CD4-positive, alpha-beta T cell treated with Interleukin-1 beta for 1 hour (primary cell): ENCODE measurements at regions not wholly inside any gene's neighbourhood (a gene's known extent, or its start where the extent isn't known, plus 50 kb on each side); places are given as distances from the start of the nearest gene placed in this dataset.

ENCODE experiments used
- DNase-seq, 2 donors: peaks; one replicate each; pipeline ENCODE4 v3.0.0-alpha.2; 2020 to 2022

- no peak for DNase-seq
Observed at GRCh38 chr6:79864421-79864820, 82.9 kb downstream of the ELOVL4 start.

- DNase-seq: no peak
Observed at GRCh38 chr6:79864001-79864400, 83.4 kb downstream of the ELOVL4 start.

- no peak for DNase-seq
Observed at GRCh38 chr6:79863566-79863965, 83.8 kb downstream of the ELOVL4 start.

- DNase-seq: no peak
Observed at GRCh38 chr6:79862711-79863110, 84.6 kb downstream of the ELOVL4 start.

- no peak for DNase-seq
Observed at GRCh38 chr6:79862126-79862525, 85.2 kb downstream of the ELOVL4 start.

GRCh38 chr6:79861023-79861422 lies 86.3 kb downstream of the ELOVL4 start:
- DNase-seq: no peak

GRCh38 chr6:79847426-79847825 lies 99.9 kb downstream of the ELOVL4 start:
- no peak for DNase-seq

GRCh38 chr6:79842376-79843040 lies 104.8 kb downstream of the ELOVL4 start:
- no peak for DNase-seq

GRCh38 chr6:79841577-79842375 lies 105.6 kb downstream of the ELOVL4 start:
- DNase-seq: no peak

GRCh38 chr6:79838851-79839250 lies 108.5 kb downstream of the ELOVL4 start:
- no peak for DNase-seq

- no peak for DNase-seq
Observed at GRCh38 chr6:79833964-79834284, 113.4 kb downstream of the ELOVL4 start.

GRCh38 chr6:79833264-79833963 lies 113.9 kb downstream of the ELOVL4 start:
- DNase-seq: no peak

- DNase-seq: no peak
Observed at GRCh38 chr6:79832723-79833122, 114.6 kb downstream of the ELOVL4 start.

GRCh38 chr6:79824202-79824601 lies 123.2 kb downstream of the ELOVL4 start:
- no peak for DNase-seq

GRCh38 chr6:79821859-79822258 lies 125.5 kb downstream of the ELOVL4 start:
- no peak for DNase-seq

- DNase-seq: no peak
Observed at GRCh38 chr6:79818471-79818870, 128.9 kb downstream of the ELOVL4 start.

GRCh38 chr6:79814940-79815339 lies 132.4 kb downstream of the ELOVL4 start:
- no peak for DNase-seq

- DNase-seq: peak; percentile 41 to 52
Observed at GRCh38 chr6:79813854-79814709, 133.3 kb downstream of the ELOVL4 start.

- DNase-seq: no peak
Observed at GRCh38 chr6:79813143-79813850, 134.1 kb downstream of the ELOVL4 start.

- DNase-seq: no peak
Observed at GRCh38 chr6:79812195-79812594, 135.2 kb downstream of the ELOVL4 start.

GRCh38 chr6:79810871-79811270 lies 136.5 kb downstream of the ELOVL4 start:
- DNase-seq: no peak

GRCh38 chr6:79810185-79810705 lies 137.1 kb downstream of the ELOVL4 start:
- no peak for DNase-seq
